Fibroblast of skin of left quadriceps (primary cell): ENCODE measurements at regions not wholly inside any gene's neighbourhood (a gene's known extent, or its start where the extent isn't known, plus 50 kb on each side); places are given as distances from the start of the nearest gene placed in this dataset.
"Not testable (repeated sequence)": the region's sequence is repeated elsewhere in the genome, so short reads cannot be mapped to it uniquely, and the experiment has no call there.

Experiments
- DNase-seq, 2 experiments: peaks; one replicate each; pipeline ENCODE4 v3.0.0-alpha.2; 2013; ENCODE audit warnings: low read depth in 2 of 2

- no peak for DNase-seq
Measured at GRCh38 chr9:115880221-115880885, 273.2 kb upstream of the PAPPA start.

- DNase-seq: no peak
Measured at GRCh38 chr9:115882911-115883310, 270.7 kb upstream of the PAPPA start.

GRCh38 chr9:115883467-115884329, 269.9 kb upstream of the PAPPA start:
- peak in 1 of 2 experiments; percentile 30 for DNase-seq

- DNase-seq: no peak
Measured at GRCh38 chr9:115884846-115885245, 268.7 kb upstream of the PAPPA start.

- no peak for DNase-seq
Measured at GRCh38 chr9:115888131-115888530, 265.5 kb upstream of the PAPPA start.

GRCh38 chr9:115891929-115892328, 261.7 kb upstream of the PAPPA start:
- DNase-seq: peak; percentile 87 to 90

GRCh38 chr9:115898478-115898877, 255.1 kb upstream of the PAPPA start:
- not testable (repeated sequence) for DNase-seq

- DNase-seq: no peak
Measured at GRCh38 chr9:115900698-115901097, 252.9 kb upstream of the PAPPA start.

GRCh38 chr9:115910959-115911358, 242.6 kb upstream of the PAPPA start:
- DNase-seq: no peak

GRCh38 chr9:115912086-115912485, 241.5 kb upstream of the PAPPA start:
- no peak for DNase-seq

- no peak for DNase-seq
Measured at GRCh38 chr9:115913696-115914095, 239.9 kb upstream of the PAPPA start.

GRCh38 chr9:115914291-115914690, 239.3 kb upstream of the PAPPA start:
- DNase-seq: no peak

GRCh38 chr9:115921301-115921700, 232.3 kb upstream of the PAPPA start:
- DNase-seq: no peak

- no peak for DNase-seq
Measured at GRCh38 chr9:115922444-115922843, 231.1 kb upstream of the PAPPA start.

GRCh38 chr9:115923410-115923809, 230.2 kb upstream of the PAPPA start:
- no peak for DNase-seq

GRCh38 chr9:115923903-115924668, 229.5 kb upstream of the PAPPA start:
- no peak for DNase-seq

GRCh38 chr9:115924669-115924987, 229.0 kb upstream of the PAPPA start:
- no peak for DNase-seq

GRCh38 chr9:115925424-115925823, 228.2 kb upstream of the PAPPA start:
- DNase-seq: no peak

GRCh38 chr9:115930472-115930871, 223.1 kb upstream of the PAPPA start:
- DNase-seq: no peak

- no peak for DNase-seq
Measured at GRCh38 chr9:115938479-115938878, 215.1 kb upstream of the PAPPA start.

GRCh38 chr9:115939065-115939765, 214.4 kb upstream of the PAPPA start:
- peak; percentile 90 for DNase-seq
